NCI-H1436 treated with DMSO at 0.1 percent for 48 hours (cell line): ENCODE measurements at regions not wholly inside any gene's neighbourhood (a gene's known extent, or its start where the extent isn't known, plus 50 kb on each side); places are given as distances from the start of the nearest gene placed in this dataset.

Experiments
- DNase-seq: peaks from one replicate; lab custom pipeline; 2025; lab: John Stamatoyannopoulos, UW

DNA sequence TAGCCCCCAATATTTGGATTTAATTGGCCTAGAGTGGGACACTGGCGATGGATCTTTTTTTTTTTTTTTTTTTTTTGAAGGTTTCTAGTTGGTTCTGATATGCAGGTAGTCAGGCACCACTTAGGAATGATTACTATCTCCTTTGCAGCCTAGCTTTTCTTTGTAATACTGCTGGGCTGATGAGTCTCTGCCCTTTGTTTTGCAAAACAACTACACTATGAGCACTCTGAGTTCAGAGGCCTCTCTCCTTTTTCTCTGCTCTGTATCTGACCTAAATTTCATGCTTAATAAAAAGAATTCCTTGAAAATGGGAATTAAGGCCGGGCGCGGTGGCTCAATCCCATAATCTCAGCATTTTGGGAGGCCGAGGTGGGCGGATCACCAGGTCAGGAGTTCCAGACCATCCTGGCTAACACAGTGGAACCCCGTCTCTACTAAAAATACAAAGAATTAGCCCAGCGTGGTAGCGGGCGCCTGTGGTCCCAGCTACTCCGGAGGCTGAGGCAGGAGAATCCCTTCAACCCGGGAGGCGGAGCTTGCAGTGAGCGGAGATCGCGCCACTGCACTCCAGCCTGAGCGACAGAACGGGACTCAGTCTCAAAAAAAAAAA is 1312.3 kb downstream of the FAM181B start:
- DNase-seq, result no peak

DNA sequence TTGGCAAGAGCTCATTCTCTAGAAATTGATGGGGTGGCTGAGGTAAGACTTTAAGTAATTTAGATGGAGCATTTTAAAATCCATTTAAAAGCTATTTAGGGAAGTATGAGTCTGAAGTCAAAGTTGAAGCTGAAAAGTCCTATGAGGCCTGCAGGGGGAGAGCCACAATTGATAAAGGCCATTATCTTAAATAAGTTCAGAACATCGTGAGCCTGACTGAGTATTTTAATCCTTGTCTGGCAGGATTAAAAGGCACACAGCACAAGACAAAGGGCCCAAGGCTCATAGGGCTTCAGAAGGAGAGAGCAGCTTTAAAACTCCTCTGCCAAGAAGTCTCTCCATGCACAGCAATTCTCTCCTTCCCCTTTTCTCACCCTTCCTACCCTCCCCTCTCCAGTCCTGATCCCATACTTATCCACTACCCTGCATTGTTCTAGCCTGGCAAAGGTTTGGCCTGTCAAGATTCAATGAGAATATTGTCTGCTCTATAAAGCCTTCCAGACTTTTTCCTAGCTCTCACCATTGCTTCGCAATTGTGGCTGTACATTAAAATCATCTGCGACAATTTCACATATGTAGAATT is 1312.9 kb downstream of the FAM181B start:
- DNase-seq, result no peak

DNA sequence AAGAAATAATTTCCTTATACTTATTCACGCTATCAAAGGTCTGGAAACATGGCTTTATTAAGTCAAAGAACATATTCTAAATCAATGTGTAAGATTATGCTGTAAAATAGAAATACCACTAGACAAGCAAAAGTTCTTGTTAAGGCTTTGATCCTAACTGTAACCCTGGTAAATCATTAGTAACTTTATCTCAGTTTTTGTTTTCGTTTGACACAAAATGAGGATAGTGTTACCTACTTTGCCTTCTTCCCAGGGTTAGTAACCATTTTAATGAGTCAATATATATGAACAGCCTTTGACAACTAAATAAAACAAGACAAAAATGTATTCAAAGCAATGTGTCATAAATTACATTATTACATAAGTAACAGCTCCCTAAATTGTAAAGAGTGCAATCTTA is 1336.3 kb downstream of the FAM181B start:
- DNase-seq, result no peak

DNA sequence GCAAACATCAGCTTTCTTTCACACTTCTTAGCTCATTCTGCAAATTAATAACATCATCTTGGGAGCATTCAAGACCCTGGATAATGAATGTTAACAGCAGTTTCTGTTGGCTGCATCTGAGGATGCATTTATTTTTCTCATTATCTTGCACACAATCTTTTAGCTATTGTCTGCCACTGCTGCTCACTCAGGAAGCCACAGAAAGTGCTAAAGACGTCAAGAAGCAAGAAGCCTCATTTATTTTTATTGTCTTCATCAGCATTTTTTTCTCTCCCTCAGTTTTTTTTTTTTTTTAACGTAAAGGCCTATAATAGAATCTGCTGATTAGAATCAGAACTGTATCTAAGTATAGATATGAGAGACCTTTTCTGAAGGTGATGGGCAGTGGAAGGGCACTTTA is 1339.4 kb downstream of the FAM181B start:
- no peak for DNase-seq

DNA sequence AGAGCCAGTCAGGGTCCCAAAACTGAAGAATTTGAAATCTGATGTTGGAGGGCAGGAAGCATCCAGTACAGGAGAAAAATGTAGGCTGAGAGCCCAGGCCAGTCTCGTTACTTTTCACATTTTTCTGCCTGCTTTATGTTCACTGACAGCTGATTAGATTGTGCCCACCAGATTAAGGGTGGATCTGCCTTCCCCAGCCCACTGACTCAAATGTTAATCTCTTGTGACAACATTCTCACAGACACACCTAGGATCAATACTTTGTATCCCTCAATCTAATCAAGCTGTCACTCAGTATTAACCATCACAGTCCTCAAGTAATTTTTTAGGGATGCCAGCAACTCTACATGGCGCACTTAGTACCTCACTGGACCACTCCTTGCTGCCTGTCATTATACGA is 1345.3 kb downstream of the FAM181B start:
- no peak for DNase-seq

DNA sequence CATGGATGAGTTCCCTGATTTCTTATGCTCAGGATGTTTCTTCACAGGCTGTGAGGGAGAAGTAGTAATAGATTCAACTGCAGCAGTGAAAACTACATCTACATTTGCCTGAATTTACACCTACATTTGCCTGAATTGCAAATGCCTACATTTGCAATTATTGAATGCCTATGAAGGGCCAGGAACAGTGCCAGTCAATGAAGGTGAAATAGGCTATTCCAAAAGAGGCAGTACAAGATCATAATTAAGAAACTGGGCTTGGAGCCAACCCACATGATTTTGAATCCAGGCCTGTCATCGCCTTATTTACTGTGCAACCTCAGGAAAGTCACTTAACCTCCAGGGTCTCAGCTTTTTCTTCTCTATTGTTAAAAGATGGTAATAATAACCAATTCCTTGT is 1353.3 kb downstream of the FAM181B start:
- no peak for DNase-seq

DNA sequence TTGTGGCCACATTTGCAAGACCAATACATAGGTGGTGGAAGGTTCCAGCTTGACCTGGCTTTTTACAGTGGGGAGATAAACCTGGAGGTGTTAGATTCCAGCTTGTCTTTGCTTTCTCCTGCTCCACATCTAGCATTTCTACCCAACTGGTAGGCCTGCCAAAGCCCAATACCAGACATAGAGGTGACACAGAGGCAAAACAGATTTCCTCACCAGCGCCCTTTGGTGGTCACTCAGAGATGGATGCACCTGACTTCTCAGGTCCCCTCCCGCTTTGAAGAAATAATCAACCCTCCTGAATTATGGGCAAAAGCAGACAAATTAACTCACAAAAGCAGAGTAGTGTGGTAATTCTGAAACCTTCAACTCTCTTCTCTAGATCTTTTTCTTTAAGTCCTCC is 1356.2 kb downstream of the FAM181B start:
- no peak for DNase-seq

DNA sequence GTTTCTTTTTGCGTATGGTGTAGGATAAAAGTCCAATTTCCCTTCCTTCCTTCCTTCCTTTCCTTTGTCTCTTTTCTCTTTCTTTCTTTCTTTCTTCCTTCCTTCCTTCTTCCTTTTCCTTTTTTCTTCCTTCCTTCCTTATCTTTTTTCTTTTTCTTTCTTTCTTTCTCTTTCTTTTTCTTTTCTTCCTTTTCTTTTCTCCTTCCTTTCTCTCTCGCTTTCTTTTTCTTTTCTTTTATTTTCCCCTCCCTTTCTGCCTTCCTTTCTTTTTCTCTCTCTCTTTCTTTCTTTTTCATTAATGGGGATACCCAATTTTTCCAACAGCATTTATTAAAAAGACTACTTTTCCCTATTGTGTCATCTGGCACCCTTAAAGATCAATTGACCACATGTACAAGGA is 1359.7 kb downstream of the FAM181B start:
- no peak for DNase-seq

DNA sequence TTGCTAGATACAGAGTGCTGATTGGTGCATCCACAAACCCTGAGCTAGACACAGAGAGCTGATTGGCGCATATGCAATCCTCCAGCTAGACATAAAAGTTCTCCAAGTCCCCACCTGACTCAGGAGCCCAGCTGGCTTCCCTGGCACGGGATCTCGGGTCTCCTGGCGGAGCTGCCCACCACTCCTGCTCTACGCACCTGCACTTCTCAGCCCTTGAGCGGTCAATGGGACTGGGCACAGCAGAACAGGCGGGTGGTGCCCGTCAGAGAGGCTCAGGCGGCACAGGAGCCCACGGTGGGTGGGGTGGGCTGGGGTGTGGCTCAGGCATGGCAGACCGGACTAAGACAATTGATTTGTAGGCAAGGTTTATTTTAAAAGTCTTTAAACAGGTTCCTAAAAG is 1365.5 kb downstream of the FAM181B start:
- DNase-seq, result no peak

DNA sequence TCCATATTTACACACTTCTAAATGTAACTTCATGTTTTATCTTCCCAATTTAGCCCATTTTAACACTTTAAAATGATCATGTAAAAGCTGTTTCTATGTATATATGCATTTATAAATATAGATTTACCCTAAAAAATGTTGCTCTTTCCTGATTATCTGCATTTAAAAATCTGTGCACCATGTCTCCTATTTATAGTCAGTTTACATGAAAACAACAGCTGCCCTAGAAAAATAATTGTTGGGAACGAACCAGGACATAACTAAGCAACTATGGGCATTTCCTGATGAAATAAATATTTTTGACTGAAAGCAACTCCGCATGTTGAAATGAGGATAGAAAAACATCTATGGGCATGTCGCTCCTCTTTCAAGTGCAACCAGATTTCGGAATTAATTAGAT is 1368.2 kb downstream of the FAM181B start:
- DNase-seq, result no peak

DNA sequence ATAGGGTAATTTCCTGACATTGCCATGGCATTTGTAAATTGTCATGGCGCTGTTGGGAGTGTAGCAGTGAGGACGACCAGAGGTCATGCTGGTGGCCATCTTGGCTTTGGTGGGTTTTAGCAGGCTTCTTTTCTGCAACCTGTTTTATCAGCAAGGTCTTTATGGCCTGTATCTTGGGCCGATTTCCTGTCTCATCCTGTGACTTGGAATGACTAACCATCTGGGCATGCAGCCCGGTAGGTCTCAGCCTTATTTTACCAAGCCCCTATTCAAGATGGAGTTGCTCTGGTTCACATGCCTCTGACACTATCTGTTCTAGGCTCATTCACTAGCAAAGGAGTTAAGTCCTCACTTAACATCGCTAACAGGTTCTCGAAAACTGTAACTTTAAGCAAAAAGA is 1374.2 kb downstream of the FAM181B start:
- DNase-seq, result no peak

DNA sequence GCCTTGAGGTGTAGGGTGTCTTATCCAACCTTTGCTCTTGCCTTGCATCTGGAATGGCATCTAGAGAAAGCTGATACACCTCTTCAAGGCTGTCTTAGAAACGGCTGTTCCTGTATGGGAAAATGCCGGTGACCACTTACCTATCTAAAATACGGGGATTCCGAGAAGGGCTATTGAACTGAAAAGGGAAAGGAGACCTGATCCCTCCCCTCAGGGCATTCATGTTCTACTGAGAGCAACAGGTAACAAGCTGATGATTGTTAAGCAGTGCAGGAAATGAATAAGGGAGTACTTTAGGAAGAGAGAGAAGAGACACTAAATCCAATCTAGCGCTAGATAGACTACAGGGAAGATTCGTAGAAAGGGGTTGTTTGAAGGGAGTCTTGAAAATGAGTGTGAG is 1388.1 kb downstream of the FAM181B start:
- no peak for DNase-seq

DNA sequence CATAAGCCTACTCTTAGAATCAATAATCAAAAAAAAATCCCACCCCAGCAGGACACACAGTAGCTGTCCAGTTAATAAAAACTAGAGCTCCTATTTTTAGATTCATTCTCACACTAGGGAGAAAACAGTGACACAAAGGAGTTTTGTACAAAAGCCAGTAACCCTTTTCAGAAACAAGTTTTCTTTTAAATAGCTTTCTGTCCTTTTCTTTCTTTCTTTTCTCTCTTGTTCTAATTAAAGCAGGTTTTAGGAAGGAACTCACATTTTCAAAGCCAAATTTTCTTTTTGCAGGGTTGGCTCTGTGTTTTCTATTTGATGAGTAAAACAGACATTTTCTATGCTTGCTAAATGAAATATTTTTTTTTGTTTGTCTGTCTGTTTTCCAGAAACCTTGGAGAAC is 1390.7 kb downstream of the FAM181B start:
- DNase-seq, result no peak

DNA sequence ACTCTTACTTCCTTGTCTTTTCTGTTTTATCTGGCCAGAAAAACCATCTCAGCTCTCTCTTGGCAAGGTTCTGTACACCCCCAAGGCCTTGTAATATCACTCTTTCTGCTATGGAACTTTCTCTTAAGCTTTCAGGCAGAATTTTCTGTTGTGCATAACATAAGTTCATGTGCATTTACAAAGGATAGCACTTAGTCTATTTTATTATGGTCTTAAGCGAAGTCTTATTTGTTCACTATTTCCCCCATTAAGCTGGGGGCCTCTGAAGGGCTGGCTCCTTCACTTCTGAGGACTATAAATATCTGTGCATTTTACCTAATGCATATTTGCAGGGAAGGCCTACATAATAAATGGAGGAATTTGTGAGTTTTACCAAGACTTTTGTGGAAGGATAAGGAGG is 1393.4 kb downstream of the FAM181B start:
- no peak for DNase-seq

DNA sequence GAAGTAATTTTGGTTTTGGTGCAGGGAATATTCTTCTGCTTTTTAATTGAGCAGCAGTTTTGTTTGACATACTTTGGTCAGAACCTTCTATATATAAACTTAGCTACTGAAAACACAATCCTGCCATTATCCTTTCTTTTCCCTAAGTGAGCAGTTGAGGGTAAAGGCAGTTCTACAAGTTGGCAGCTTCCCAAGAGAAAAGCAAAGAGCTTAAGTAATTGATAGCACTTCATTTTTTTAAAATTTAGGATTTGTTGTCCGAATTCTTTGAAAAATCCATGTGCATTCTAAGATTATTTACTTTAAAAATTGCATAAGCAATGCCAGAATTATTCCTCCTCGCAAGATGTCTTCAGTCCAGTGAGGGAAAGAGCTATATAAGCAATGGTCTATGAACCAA is 1394.1 kb downstream of the FAM181B start:
- DNase-seq, result no peak

DNA sequence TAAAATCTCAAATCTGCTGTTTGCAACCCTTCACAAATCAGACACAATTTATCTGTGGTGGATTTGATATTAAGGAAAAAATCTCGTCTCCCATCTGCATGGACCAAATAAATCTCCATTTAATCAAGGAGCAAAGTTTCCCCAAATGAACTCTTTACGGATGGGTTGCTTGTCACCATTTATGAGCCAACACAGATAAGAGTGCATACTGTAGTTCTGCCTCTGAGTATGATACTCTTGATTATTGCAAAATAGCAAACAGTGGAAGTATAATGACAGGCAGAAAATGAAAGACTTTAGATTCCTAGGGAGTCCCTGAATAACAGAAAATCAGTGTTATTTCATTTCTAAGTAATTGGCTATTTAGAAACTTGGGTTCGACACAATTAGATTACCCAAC is 1395.9 kb downstream of the FAM181B start:
- no peak for DNase-seq

DNA sequence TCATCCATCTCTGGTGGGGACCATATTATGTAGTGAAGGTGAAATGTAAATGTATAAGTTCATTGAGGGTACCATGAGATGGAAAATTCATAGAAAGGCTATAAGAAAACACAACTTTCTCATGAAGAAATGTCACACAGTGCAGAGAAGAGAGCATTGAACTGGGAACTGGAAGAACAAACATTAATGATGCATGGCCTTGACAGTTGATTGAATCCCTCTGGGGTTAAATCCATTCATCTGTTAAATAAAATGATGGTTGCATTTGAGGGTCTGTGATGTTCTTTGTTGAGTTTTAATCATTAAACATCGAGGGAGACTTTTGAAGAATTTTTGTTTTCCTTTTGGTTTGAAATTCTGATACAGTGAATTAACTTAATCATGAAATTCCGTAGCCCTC is 1401.4 kb downstream of the FAM181B start:
- no peak for DNase-seq

DNA sequence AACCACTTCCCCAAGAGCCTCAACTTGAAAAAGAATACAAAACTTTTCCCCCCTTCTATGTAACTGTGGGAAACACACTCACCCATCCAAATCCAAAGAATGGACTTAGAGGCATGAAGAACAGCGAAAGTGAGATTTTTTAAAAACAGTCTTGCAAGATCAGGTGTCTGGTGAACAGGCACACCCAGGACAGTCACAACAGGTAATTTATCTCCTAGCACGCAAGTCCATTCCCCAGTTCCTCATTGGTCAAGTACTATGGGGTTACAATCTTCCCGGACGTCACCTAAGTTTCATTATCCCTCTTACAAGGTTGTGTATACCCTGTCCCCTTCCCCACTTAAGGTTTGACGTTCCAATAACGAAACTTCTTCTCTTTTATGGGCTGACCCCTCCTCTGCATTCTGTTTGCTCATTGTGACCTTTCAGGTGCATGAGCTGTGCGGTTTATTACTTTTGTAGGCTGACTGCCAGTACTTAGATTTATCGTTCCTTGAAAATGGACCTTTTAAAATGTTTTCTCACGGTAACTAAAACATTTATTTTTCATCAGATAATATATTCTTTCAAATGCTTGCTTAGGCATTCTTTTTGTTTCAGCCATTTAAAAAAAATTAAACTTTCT is 1401.9 kb downstream of the FAM181B start:
- no peak for DNase-seq

DNA sequence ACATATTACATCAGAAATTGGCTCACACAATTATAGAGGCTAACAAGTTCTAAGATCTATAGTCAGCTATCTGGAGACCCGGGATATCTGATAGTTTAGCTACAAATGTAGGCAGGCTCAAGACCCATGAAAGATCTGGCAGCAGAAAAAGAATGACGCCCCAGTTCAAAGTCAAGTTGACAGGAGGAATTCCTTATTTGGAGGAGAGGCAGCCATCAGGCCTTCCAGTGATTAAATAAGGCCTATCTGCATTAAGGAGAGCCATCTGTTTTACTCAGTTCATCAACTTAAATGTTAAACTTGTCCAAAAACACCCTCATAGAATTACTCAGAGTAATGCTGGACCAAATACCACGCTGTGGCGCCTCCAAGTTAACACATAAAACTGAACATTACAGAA is 1402.6 kb downstream of the FAM181B start:
- DNase-seq, result no peak

DNA sequence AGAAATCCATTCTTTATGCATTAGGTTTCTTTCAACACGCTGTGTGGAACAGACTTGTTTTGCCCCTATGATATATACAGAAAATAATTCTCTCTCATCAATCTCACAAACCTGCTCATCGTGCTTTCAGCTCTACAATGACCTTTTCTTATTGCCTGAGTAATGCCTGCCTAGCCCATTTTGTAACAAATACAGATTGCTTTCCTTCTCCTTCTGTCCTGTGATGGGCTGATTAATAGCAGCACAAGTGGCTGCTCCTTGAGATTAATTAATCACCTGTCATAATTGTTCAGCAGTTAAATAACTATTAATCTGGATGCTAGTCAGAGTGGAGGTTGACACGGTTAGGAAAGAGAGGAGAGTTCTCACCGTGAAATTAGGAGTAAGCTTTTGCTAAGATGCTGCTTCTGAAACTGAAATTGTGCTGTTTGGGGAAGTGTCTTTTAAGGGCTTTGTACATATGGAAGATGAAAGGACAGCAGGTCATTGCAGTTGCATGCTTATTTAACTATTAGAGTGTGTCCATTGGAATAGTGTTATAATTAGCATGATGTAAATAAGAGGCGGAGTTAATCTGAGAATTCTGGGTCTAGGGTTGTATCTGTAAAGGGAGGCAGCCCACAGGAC is 1430.5 kb downstream of the FAM181B start:
- no peak for DNase-seq

DNA sequence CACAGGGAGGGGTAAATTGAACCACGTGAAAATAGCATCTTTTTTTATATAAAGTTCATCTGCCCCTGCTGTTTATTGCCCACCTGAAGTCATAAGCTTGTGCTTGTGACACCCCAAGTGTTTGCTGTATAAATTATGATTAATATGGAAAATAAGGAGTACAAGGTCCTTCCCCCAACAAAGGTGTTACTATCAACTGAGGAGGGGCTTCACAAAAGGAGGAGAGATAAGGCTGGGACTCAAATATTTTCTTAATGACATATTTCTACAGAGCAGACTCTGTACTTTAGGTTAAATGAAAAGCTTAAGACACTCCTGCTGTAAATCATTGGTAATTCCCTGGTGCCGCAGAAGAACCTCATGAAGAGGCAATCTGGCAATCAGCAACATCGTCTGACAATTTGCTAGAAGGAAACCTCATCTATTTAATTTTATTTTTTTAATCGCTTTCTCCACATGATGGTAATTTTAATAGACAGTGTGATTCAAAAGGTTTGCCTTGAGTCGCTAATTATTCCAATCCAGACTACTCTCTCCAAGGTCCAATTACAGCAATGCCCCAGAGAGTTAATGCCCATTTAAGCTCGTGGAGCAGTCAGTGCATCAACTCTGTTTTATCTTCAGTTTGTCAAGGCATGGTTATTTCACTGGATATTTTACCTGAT is 1432.4 kb downstream of the FAM181B start:
- DNase-seq, result no peak

DNA sequence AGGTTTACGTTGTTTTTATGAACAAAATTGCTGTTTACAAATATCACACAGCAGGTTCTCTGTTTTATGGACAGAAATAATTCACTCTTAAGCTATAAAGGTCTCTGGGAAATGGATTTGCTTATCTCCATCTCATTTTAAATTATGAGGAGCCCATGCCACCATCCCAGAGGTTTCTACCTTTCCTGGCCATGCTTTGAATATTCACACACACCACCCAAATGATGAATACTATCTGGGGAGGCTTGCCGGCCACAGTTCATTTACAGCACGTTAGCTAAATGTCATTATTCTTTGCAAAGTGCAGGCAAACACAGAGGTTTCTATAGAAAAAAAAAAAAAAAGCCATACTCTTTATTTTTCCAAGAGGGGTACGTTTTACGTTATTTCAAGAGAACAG is 1446.7 kb downstream of the FAM181B start:
- DNase-seq, result no peak

DNA sequence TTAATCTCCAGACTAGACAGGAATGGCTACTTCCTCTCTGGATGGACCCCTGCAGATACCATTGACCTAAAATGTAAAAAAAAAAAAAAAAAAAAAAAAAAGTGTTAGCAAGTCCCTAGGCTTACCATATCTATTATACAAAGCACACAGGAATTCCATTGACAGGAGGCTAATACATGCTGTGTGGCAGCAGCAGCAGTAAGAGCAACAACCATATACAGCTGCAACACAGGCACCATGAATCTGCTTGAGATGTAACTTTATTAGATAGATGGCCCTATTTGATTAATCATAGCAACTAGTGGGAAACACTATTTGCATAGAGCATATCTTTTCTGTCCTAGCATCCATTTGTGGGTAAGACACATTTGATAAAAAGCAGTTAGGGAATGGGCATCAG is 1447.1 kb downstream of the FAM181B start:
- no peak for DNase-seq
